Hepatocyte (in vitro differentiated cells): ENCODE measurements at regions not wholly inside any gene's neighbourhood (a gene's known extent, or its start where the extent isn't known, plus 50 kb on each side); places are given as distances from the start of the nearest gene placed in this dataset.

Experiments used
- DNase-seq: peaks from one replicate; pipeline ENCODE4 v3.0.0-alpha.2; 2016; ENCODE audit warnings: low spot score
- H2AFZ ChIP-seq: fragments of 200-600 bp; sonication (generic); 2 replicates; pipeline ENCODE4 v1.6.0; 2016; ENCODE audit warnings: antibody characterized with exemption, mild to moderate bottlenecking
- H3K27ac ChIP-seq: fragments of 200-600 bp; sonication (generic); 2 replicates; pipeline ENCODE4 v1.5.1; 2016; ENCODE audit warnings: mild to moderate bottlenecking
- H3K27me3 ChIP-seq: fragments of 200-600 bp; sonication (generic); 2 replicates; pipeline ENCODE4 v1.6.1; 2016
- H3K36me3 ChIP-seq: fragments of 200-600 bp; sonication (generic); replicated peaks from 2 replicates; pipeline ENCODE4 v1.5.1; 2016; ENCODE audit warnings: low read depth; ENCODE audit not compliant: insufficient read depth
- H3K4me1 ChIP-seq: fragments of 200-600 bp; sonication (generic); 2 replicates; pipeline ENCODE4 v1.5.1; 2016; ENCODE audit warnings: mild to moderate bottlenecking, moderate library complexity; ENCODE audit not compliant: insufficient read depth
- H3K4me2 ChIP-seq: fragments of 200-600 bp; sonication (generic); 2 replicates; pipeline ENCODE4 v1.6.0; 2016
- H3K4me3 ChIP-seq: fragments of 200-600 bp; sonication (generic); 2 replicates; pipeline ENCODE4 v1.5.1; 2016; ENCODE audit warnings: mild to moderate bottlenecking
- H3K79me2 ChIP-seq: fragments of 200-600 bp; sonication (generic); 2 replicates; pipeline ENCODE4 v1.6.0; 2017; ENCODE audit warnings: mild to moderate bottlenecking
- H3K9me2 ChIP-seq: fragments of 200-600 bp; sonication (generic); replicated peaks from 2 replicates; pipeline ENCODE4 v1.6.0; 2017; ENCODE audit warnings: mild to moderate bottlenecking; ENCODE audit not compliant: insufficient read depth
- H3K9me3 ChIP-seq: fragments of 200-600 bp; sonication (generic); 2 replicates; pipeline ENCODE4 v1.5.1; 2016; ENCODE audit warnings: low read depth, mild to moderate bottlenecking
- H4K20me1 ChIP-seq: fragments of 200-600 bp; sonication (generic); 2 replicates; pipeline ENCODE4 v1.6.0; 2016; ENCODE audit warnings: mild to moderate bottlenecking; ENCODE audit not compliant: insufficient read depth, poor library complexity, severe bottlenecking
- CTCF ChIP-seq: fragments of 200-600 bp; sonication (generic); IDR thresholded peaks from 2 replicates; pipeline ENCODE4 v1.5.1; 2016; ENCODE audit warnings: antibody characterized with exemption, mild to moderate bottlenecking; ENCODE audit not compliant: poor library complexity
- EZH2 ChIP-seq: fragments of 200-600 bp; sonication (generic); IDR thresholded peaks from 2 replicates; pipeline ENCODE4 v1.6.1; 2016; ENCODE audit warnings: antibody characterized with exemption, mild to moderate bottlenecking, borderline replicate concordance
- EZH2phosphoT487 ChIP-seq: fragments of 200-600 bp; sonication (generic); IDR thresholded peaks from one replicate; pipeline ENCODE4 v1.6.1; 2018; ENCODE audit warnings: antibody characterized with exemption, mild to moderate bottlenecking, low read depth, moderate library complexity; ENCODE audit not compliant: unreplicated experiment, severe bottlenecking
- WGBS: methylation state at CpG from one replicate; pipeline ENCODE4 v1.1.6; 2016; ENCODE audit warnings: low lambda C conversion rate; ENCODE audit errors: missing lambda C conversion rate; 5-methylcytosine and 5-hydroxymethylcytosine counted together

- Histone ChIP-seq H4K20me1 (no peaks in the 10 kb centered on the region), H3K79me2 (no peaks in the 10 kb centered on the region), H3K9me2 (no peaks in the 10 kb centered on the region), H2AFZ (no peak overlapping the region), H3K4me1 (no peaks in the 10 kb centered on the region), H3K27me3 (no peaks in the 10 kb centered on the region), H3K9me3 (no peaks in the 10 kb centered on the region), H3K4me2 (no peak overlapping the region), H3K36me3 (no peaks in the 10 kb centered on the region), H3K4me3 (no peak overlapping the region), H3K27ac (no peak overlapping the region)
- no peak for TF ChIP-seq EZH2
- TF ChIP-seq CTCF, result no peak
- TF ChIP-seq EZH2phosphoT487, result no peak
- 94% methylated on average over 10 of the region's 10 CpGs for WGBS
- DNase-seq, result no peak
These were observed 106.7 kb upstream of the AHI1 start for GRCh38 chr6:135604035-135604860.

GRCh38 chr6:135605278-135605790, 107.8 kb upstream of the AHI1 start:
- Histone ChIP-seq H3K79me2 (no peaks in the 10 kb centered on the region), H3K4me1 (no peaks in the 10 kb centered on the region), H3K4me2 (no peak overlapping the region), H3K27me3 (no peaks in the 10 kb centered on the region), H3K27ac (no peak overlapping the region), H4K20me1 (no peaks in the 10 kb centered on the region), H3K36me3 (no peaks in the 10 kb centered on the region), H3K9me3 (no peaks in the 10 kb centered on the region), H3K4me3 (no peak overlapping the region), H3K9me2 (no peaks in the 10 kb centered on the region), H2AFZ (no peak overlapping the region)
- WGBS, result 71% methylated on average over 2 of the region's 2 CpGs
- TF ChIP-seq CTCF (no peak), EZH2phosphoT487 (no peak), EZH2 (no peak)
- DNase-seq, result no peak

- Histone ChIP-seq H3K36me3 (no peaks in the 10 kb centered on the region), H3K4me3 (no peak overlapping the region), H2AFZ (no peak overlapping the region), H3K9me2 (no peaks in the 10 kb centered on the region), H4K20me1 (no peaks in the 10 kb centered on the region), H3K27ac (no peak overlapping the region), H3K79me2 (no peaks in the 10 kb centered on the region), H3K4me1 (no peaks in the 10 kb centered on the region), H3K9me3 (no peaks in the 10 kb centered on the region), H3K4me2 (no peak overlapping the region), H3K27me3 (no peaks in the 10 kb centered on the region)
- DNase-seq, result no peak
- TF ChIP-seq CTCF, result no peak
- no peak for TF ChIP-seq EZH2phosphoT487
- no peak for TF ChIP-seq EZH2
- 55% methylated on average over 2 of the region's 2 CpGs for WGBS
These were observed 108.9 kb upstream of the AHI1 start for GRCh38 chr6:135606392-135606791.
